GM23248 (cell line): ENCODE measurements at regions not wholly inside any gene's neighbourhood (a gene's known extent, or its start where the extent isn't known, plus 50 kb on each side); places are given as distances from the start of the nearest gene placed in this dataset.

Experiments
- DNase-seq: peaks from one replicate; pipeline ENCODE4 v3.0.0-alpha.2; 2015
- H2AFZ ChIP-seq: fragments of 200-600 bp; sonication (generic); 2 replicates; pipeline ENCODE4 v1.6.1; 2016; ENCODE audit warnings: antibody characterized with exemption
- H3F3A ChIP-seq: fragments of 200-600 bp; sonication (generic); 2 replicates; pipeline ENCODE4 v1.6.1; 2016; ENCODE audit warnings: mild to moderate bottlenecking, antibody characterized with exemption, mixed run types; ENCODE audit not compliant: insufficient read depth
- H3K27ac ChIP-seq: fragments of 200-600 bp; sonication (generic); 2 replicates; pipeline ENCODE4 v1.5.1; 2016; ENCODE audit warnings: mild to moderate bottlenecking
- H3K27me3 ChIP-seq: fragments of 200-600 bp; sonication (generic); replicated peaks from 2 replicates; pipeline ENCODE4 v1.6.1; 2016; ENCODE audit warnings: mild to moderate bottlenecking; ENCODE audit not compliant: insufficient read depth
- H3K36me3 ChIP-seq: fragments of 200-600 bp; sonication (generic); 2 replicates; pipeline ENCODE4 v1.6.1; 2016; ENCODE audit warnings: low read depth, mild to moderate bottlenecking
- H3K4me1 ChIP-seq: fragments of 200-600 bp; sonication (generic); 2 replicates; pipeline ENCODE4 v1.6.1; 2016; ENCODE audit warnings: mild to moderate bottlenecking; ENCODE audit not compliant: insufficient read depth
- H3K4me2 ChIP-seq: fragments of 200-600 bp; sonication (generic); one replicate; pipeline ENCODE4 v1.6.1; 2016; ENCODE audit warnings: mild to moderate bottlenecking; ENCODE audit not compliant: unreplicated experiment
- H3K4me3 ChIP-seq: fragments of 200-600 bp; sonication (generic); 2 replicates; pipeline ENCODE4 v1.5.1; 2016; ENCODE audit warnings: mild to moderate bottlenecking
- H3K79me2 ChIP-seq: fragments of 200-600 bp; sonication (generic); 2 replicates; pipeline ENCODE4 v1.6.1; 2016; ENCODE audit warnings: mild to moderate bottlenecking; ENCODE audit not compliant: insufficient read depth
- H3K9ac ChIP-seq: fragments of 200-600 bp; sonication (generic); 2 replicates; pipeline ENCODE4 v1.6.1; 2016; ENCODE audit warnings: mild to moderate bottlenecking
- H3K9me2 ChIP-seq: fragments of 200-600 bp; sonication (generic); 2 replicates; pipeline ENCODE4 v1.6.1; 2016; ENCODE audit warnings: mixed run types, mild to moderate bottlenecking, moderate library complexity; ENCODE audit not compliant: insufficient read depth
- H3K9me3 ChIP-seq: fragments of 200-600 bp; sonication (generic); one replicate; pipeline ENCODE4 v1.6.1; 2017; ENCODE audit warnings: low read depth
- H4K20me1 ChIP-seq: fragments of 200-600 bp; sonication (generic); 2 replicates; pipeline ENCODE4 v1.6.0; 2016; ENCODE audit not compliant: insufficient read depth
- EZH2 ChIP-seq: fragments of 200-600 bp; sonication (generic); IDR thresholded peaks from 2 replicates; pipeline ENCODE4 v1.6.1; 2018; ENCODE audit warnings: antibody characterized with exemption, mild to moderate bottlenecking; ENCODE audit not compliant: insufficient read depth, poor library complexity, severe bottlenecking
- EZH2phosphoT487 ChIP-seq: fragments of 200-600 bp; sonication (generic); IDR thresholded peaks from 2 replicates; pipeline ENCODE4 v1.6.1; 2018; ENCODE audit warnings: antibody characterized with exemption, moderate library complexity, mild to moderate bottlenecking, low read depth; ENCODE audit not compliant: insufficient read depth
- WGBS, 2 experiments: methylation state at CpG; one replicate each; pipeline ENCODE4 v1.1.6; 2015 to 2017; ENCODE audit warnings: low lambda C conversion rate in 2 of 2, low coverage in 1 of 2; ENCODE audit errors: missing lambda C conversion rate in 2 of 2; 5-methylcytosine and 5-hydroxymethylcytosine counted together
- in situ Hi-C: fragments of 300-500 bp; cut with MboI; formaldehyde crosslinking; loops from 2 replicates; pipeline ENCODE4 v1.15.0; 2020

DNA sequence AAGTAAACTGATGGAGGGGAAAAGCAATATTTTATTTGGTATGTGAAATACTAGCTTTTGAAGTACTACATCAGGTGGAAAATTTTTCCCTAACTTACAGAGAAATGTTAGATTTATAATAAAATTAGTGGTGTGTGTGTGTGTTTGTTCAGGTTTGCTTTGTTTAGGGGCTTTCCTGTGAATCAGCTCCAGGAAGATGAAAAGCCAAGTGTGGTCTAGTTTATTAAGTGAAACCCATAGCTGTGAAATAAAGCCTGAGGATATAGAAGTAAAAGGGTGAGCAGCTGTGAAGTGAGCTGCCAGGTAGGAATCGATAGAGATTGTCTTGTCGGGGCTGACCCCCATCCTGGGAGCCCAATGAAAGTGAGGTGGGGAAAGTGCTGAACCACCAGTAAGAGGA lies 347.6 kb upstream of the IMPG1 start:
- TF ChIP-seq EZH2 (no peak), EZH2phosphoT487 (no peak)
- no peaks in the 10 kb centered on the region for H3K79me2 ChIP-seq
- no peaks in the 10 kb centered on the region for H3K4me1 ChIP-seq
- H3F3A ChIP-seq: no peaks in the 10 kb centered on the region
- in situ Hi-C loops: no loop called here
- no peak for DNase-seq
- no peak overlapping the region for H2AFZ ChIP-seq
- no peaks in the 10 kb centered on the region for H4K20me1 ChIP-seq
- 52 to 62% methylated on average over 2 of the region's 2 CpGs for WGBS, 2 experiments
- no peaks in the 10 kb centered on the region for H3K9me2 ChIP-seq
- H3K4me3 ChIP-seq: no peak overlapping the region
- no peaks in the 10 kb centered on the region for H3K36me3 ChIP-seq
- no peak overlapping the region for H3K9ac ChIP-seq
- no peak overlapping the region for H3K27ac ChIP-seq
- H3K27me3 ChIP-seq: no peaks in the 10 kb centered on the region
- H3K4me2 ChIP-seq: no peak overlapping the region
- no peaks in the 10 kb centered on the region for H3K9me3 ChIP-seq

DNA sequence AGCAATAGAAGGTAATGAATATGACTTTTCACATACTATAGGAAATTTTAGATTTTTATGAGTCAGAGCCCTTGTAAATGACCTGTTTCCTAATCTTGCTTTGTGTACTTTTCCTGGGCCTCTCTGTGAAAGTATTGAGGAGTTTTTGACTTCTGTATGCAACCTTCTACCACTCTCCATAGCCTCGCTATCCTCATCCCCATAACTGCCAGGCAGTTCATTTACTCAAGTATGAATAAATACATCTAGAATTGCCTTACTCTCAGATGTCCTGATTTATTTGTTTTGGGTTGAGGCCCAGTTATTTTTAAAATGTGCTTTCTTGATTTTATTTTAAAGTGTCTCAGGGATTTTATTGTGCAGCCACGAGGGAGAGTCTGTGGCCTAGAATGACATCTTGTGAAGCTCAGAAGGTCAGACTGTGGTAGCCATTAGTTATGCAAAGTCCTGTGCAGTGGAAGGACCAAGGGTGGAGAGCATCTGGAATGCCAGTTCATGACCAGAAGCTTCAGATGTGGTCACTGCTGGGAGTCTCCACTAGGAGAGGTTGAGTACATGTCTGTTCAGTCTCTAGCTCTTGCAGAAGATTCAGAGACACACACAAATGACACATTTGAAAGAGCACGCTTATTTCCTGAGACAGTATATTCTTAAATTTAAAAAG lies 346.2 kb upstream of the IMPG1 start:
- H4K20me1 ChIP-seq: no peaks in the 10 kb centered on the region
- no peaks in the 10 kb centered on the region for H3F3A ChIP-seq
- no peaks in the 10 kb centered on the region for H3K9me2 ChIP-seq
- H3K27me3 ChIP-seq: no peaks in the 10 kb centered on the region
- DNase-seq: no peak
- no peaks in the 10 kb centered on the region for H3K9me3 ChIP-seq
- TF ChIP-seq EZH2 (no peak), EZH2phosphoT487 (no peak)
- no peak overlapping the region for H3K4me3 ChIP-seq
- no peak overlapping the region for H3K27ac ChIP-seq
- H2AFZ ChIP-seq: no peak overlapping the region
- in situ Hi-C loops: no loop called here
- H3K4me2 ChIP-seq: no peak overlapping the region
- WGBS, 2 experiments: 11 to 19% methylated on average over 3 of the region's 3 CpGs
- no peaks in the 10 kb centered on the region for H3K36me3 ChIP-seq
- H3K9ac ChIP-seq: no peak overlapping the region
- H3K4me1 ChIP-seq: no peaks in the 10 kb centered on the region
- H3K79me2 ChIP-seq: no peaks in the 10 kb centered on the region

DNA sequence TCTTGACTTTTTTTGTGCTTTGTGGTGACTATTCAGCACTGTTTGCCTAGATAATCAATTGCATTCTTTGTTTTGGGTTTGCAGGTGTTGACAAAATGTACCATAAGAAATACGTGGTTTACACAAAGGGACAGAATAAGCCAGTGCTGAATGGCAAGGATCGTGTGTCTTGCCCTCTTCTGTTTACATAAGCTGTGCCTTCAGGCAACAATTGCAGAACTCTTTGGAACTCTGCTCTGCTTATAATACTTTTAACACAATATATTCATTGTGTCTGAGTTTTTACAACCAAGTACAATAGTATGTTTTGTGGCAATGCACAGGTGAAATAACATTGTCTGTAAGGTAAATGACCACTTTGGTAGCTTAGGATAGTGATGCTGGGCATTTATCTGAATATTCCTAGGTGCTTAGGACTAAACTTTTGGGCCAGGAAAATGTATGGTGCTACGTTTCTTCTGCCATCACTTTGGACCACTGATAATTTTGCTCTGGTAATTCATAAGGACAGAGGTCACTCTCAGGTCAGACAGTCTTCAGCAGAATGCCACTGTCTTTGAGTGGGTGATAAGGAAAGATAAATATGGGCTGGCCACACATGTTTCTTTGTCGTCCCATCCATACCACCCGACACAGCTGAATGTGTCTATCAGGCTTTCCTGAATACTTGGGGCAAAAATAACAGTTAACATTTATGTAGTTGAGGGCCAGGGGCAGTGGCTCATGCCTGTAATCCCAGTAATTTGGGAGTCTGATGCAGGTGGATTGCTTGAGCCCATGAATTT lies 344.6 kb upstream of the IMPG1 start:
- no peak overlapping the region for H3K4me2 ChIP-seq
- in situ Hi-C loops: no loop called here
- no peaks in the 10 kb centered on the region for H3K27me3 ChIP-seq
- no peak overlapping the region for H3K4me3 ChIP-seq
- H3K79me2 ChIP-seq: no peaks in the 10 kb centered on the region
- H3K9ac ChIP-seq: no peak overlapping the region
- TF ChIP-seq EZH2phosphoT487: no peak
- TF ChIP-seq EZH2: no peak
- H3F3A ChIP-seq: no peaks in the 10 kb centered on the region
- no peak overlapping the region for H2AFZ ChIP-seq
- H3K9me2 ChIP-seq: no peaks in the 10 kb centered on the region
- no peaks in the 10 kb centered on the region for H3K9me3 ChIP-seq
- H3K4me1 ChIP-seq: no peaks in the 10 kb centered on the region
- WGBS, 2 experiments: 10 to 21% methylated on average over 5 of the region's 5 CpGs
- no peak overlapping the region for H3K27ac ChIP-seq
- no peaks in the 10 kb centered on the region for H4K20me1 ChIP-seq
- H3K36me3 ChIP-seq: no peaks in the 10 kb centered on the region
- DNase-seq: no peak

DNA sequence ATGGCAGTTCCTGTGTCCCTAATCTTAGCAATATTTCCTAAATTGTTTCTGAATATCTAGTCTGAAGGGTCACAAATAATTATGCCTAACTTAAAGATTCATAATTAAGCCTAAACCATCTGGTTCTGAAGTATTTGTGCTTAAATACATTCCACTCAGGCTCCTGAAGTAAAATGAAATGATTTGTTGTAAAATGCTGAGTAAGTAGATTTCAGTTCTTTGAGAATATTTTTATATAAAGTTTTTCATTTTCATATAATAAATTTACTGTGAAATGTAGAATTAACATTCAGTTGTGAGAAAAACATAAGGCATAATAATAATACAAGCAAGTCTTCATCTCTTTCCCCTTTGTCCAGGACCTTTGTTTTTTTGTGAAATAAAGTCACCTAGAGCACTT lies 330.6 kb upstream of the IMPG1 start:
- Histone ChIP-seq H3K9ac (no peak overlapping the region), H3K9me3 (no peaks in the 10 kb centered on the region), H3K4me2 (no peak overlapping the region), H3K36me3 (no peaks in the 10 kb centered on the region), H3F3A (no peaks in the 10 kb centered on the region), H3K79me2 (no peaks in the 10 kb centered on the region), H2AFZ (no peak overlapping the region), H3K9me2 (no peaks in the 10 kb centered on the region), H3K4me3 (no peak overlapping the region), H3K4me1 (no peaks in the 10 kb centered on the region), H3K27ac (no peak overlapping the region), H3K27me3 (no peaks in the 10 kb centered on the region), H4K20me1 (no peaks in the 10 kb centered on the region)
- in situ Hi-C loops: no loop called here
- no peak for TF ChIP-seq EZH2phosphoT487
- no peak for TF ChIP-seq EZH2
- no peak for DNase-seq
